ENCODE measurements at regions not wholly inside any gene's neighbourhood (a gene's known extent, or its start where the extent isn't known, plus 50 kb on each side); places are given as distances from the start of the nearest gene placed in this dataset.

GRCh38 chr6:14361956-14362587 is 244.5 kb downstream of the CD83 start:
- TF ChIP-seq, protein P1, sequence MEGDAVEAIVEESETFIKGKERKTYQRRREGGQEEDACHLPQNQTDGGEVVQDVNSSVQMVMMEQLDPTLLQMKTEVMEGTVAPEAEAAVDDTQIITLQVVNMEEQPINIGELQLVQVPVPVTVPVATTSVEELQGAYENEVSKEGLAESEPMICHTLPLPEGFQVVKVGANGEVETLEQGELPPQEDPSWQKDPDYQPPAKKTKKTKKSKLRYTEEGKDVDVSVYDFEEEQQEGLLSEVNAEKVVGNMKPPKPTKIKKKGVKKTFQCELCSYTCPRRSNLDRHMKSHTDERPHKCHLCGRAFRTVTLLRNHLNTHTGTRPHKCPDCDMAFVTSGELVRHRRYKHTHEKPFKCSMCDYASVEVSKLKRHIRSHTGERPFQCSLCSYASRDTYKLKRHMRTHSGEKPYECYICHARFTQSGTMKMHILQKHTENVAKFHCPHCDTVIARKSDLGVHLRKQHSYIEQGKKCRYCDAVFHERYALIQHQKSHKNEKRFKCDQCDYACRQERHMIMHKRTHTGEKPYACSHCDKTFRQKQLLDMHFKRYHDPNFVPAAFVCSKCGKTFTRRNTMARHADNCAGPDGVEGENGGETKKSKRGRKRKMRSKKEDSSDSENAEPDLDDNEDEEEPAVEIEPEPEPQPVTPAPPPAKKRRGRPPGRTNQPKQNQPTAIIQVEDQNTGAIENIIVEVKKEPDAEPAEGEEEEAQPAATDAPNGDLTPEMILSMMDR (IDR thresholded peaks at IDR 0.05; ENCODE audit: low read depth, low read length), result no peak
- H3K4me3 ChIP-seq (replicated peaks in 1 of 2; ENCODE audit: low read depth in 2 of 2, low read length in 2 of 2), result no peak overlapping the region
- no peak for DNase-seq (ENCODE audit: low read depth in 2 of 2)

DNA sequence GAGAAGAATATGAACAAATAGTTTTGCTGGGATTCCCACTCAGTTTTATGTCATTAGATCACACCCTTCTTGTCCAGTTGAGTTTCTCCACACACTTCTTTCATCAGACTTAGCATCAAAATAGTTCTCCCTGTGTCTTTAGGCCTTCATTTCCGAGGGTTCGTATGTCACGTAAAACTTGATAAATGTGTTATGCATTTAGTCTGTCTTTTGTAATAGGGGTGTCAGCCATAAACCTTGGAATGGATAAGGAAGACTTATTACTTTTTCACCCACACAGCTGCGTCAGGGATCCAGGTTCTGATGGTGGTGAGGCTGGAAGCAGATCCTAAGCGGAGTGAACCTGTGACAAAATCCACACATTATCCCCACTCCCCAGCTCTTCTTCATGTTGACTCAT is 246.8 kb downstream of the CD83 start:
- TF ChIP-seq, protein P1 (IDR thresholded peaks at IDR 0.05; ENCODE audit: low read depth, low read length), result no peak
- H3K4me3 ChIP-seq (replicated peaks in 1 of 2; ENCODE audit: low read depth in 2 of 2, low read length in 2 of 2), result no peak overlapping the region
- no peak for DNase-seq (ENCODE audit: low read depth in 2 of 2)

- no peak overlapping the region for H3K4me3 ChIP-seq (replicated peaks in 1 of 2; ENCODE audit: low read depth in 2 of 2, low read length in 2 of 2)
- TF ChIP-seq, protein P1 (IDR thresholded peaks at IDR 0.05; ENCODE audit: low read depth, low read length), result no peak
- peak in 1 of 2 donors; percentile 22 for DNase-seq (ENCODE audit: low read depth in 2 of 2)
Observed at GRCh38 chr6:14365393-14365792, 247.8 kb downstream of the CD83 start.

DNA sequence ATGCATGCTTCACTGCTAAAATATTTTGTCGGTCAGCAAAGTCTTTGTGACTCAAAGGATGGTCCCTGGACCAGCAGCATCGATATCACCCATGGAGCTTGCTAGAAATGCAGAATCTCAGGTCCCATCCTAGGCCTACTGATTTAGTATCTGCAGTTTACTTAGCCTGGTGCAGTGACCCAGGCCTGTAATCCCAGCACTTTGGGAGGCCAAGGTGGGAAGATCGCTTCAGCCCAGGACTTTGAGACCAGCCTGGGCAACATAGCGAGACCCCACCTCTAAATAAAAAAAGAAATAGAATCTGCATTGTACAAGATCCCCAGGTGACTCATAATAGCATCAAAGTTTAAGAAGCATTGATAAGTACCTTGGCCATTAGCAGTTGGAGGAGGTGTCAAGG is 248.7 kb downstream of the CD83 start:
- TF ChIP-seq, protein P1 (IDR thresholded peaks at IDR 0.05; ENCODE audit: low read depth, low read length), result no peak
- no peak overlapping the region for H3K4me3 ChIP-seq (replicated peaks in 1 of 2; ENCODE audit: low read depth in 2 of 2, low read length in 2 of 2)

GRCh38 chr6:14366872-14367271 is 249.3 kb downstream of the CD83 start:
- TF ChIP-seq, protein P1 (IDR thresholded peaks at IDR 0.05; ENCODE audit: low read depth, low read length), result no peak
- no peak overlapping the region for H3K4me3 ChIP-seq (replicated peaks in 1 of 2; ENCODE audit: low read depth in 2 of 2, low read length in 2 of 2)
- DNase-seq (ENCODE audit: low read depth in 2 of 2), result no peak

More for the DNA sequence above, 248.7 kb downstream of the CD83 start:
- DNase-seq (ENCODE audit: low read depth in 2 of 2), result no peak

DNA sequence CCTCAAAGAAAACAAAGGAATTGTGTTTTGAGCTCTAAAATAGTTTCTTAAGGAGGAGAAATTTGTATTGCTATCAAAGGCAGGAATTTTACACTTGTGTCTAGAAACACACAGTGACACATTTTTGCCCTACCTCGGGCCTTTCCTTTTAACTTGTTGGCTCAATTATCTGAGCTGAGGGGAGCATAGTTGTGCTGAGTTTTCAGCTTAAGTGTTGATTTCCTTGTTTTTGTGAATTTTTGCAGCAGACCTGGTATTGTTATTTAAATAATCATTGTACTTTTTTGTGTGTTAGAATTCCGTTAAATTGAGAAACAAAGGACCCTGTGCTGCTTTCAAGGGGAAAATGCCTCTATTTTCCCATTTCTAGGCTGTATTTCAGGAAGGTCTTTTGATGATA is 249.7 kb downstream of the CD83 start:
- H3K4me3 ChIP-seq (replicated peaks in 1 of 2; ENCODE audit: low read depth in 2 of 2, low read length in 2 of 2), result no peak overlapping the region
- no peak for DNase-seq (ENCODE audit: low read depth in 2 of 2)
- TF ChIP-seq, protein P1 (IDR thresholded peaks at IDR 0.05; ENCODE audit: low read depth, low read length), result no peak

- H3K4me3 ChIP-seq (replicated peaks in 1 of 2; ENCODE audit: low read depth in 2 of 2, low read length in 2 of 2), result no peak overlapping the region
- no peak for DNase-seq (ENCODE audit: low read depth in 2 of 2)
- TF ChIP-seq, protein P1 (IDR thresholded peaks at IDR 0.05; ENCODE audit: low read depth, low read length), result no peak
Observed at GRCh38 chr6:14369717-14370116, 252.1 kb downstream of the CD83 start.
